Pancreas (tissue), 10 donors: ENCODE measurements at regions not wholly inside any gene's neighbourhood (a gene's known extent, or its start where the extent isn't known, plus 50 kb on each side); places are given as distances from the start of the nearest gene placed in this dataset.

Experiments used
- ATAC-seq, 4 donors: fragments of 200-7000 bp; cut with Tn5 transposase; one replicate each; pipeline versions ENCODE4 v1.8.0 to v1.9.1; 2020; ENCODE audit warnings: mild to moderate bottlenecking in 4 of 4, moderate library complexity in 4 of 4
- DNase-seq, 6 donors: peaks; one replicate each; pipeline ENCODE4 v3.0.0-alpha.2; 2020
- FAIRE-seq: peaks from 2 replicates; lab custom pipeline; 2012; peaks lifted over from hg19 to GRCh38; lab: Jason Lieb, UNC
- H3K27ac ChIP-seq, 4 donors: fragments of 200-600 bp; sonication (generic); 1 replicate in 3 of 4; 2 replicates in 1 of 4; pipeline versions ENCODE4 v1.5.0 to v1.8.0; 2020
- H3K27me3 ChIP-seq, 4 donors: fragments of 200-600 bp; one replicate each; pipeline ENCODE4 v1.8.0; 2021
- H3K36me3 ChIP-seq, 3 donors: fragments of 200-600 bp; sonication (generic) in 1 of 3; one replicate each; pipeline versions ENCODE4 v1.5.0 to v1.8.0; 2020 to 2021
- H3K4me1 ChIP-seq, 3 donors: fragments of 200-600 bp; one replicate each; pipeline ENCODE4 v1.8.0; 2021
- H3K4me3 ChIP-seq, 4 donors: fragments of 200-600 bp; sonication (generic) in 2 of 4; one replicate each; pipeline versions ENCODE4 v1.5.0 to v1.8.0; 2020 to 2021
- H3K9me3 ChIP-seq, 4 donors: fragments of 200-600 bp; one replicate each; pipeline ENCODE4 v1.8.0; 2021
- CTCF ChIP-seq, 4 donors: fragments of 200-600 bp; sonication (generic) in 3 of 4; IDR thresholded peaks; one replicate each; pipeline versions ENCODE4 v1.5.0 to v1.8.0; 2021; ENCODE audit warnings: antibody characterized with exemption in 4 of 4
- WGBS, 2 donors: extraction: QIAGEN DNeasy Blood & Tissue Kit; methylation state at CpG; one replicate each; pipeline ENCODE4 v1.1.7; 2013; 5-methylcytosine and 5-hydroxymethylcytosine counted together
- intact Hi-C, 3 donors: fragments of 100-400 bp; cut with DNase I; formaldehyde crosslinking; loops; one replicate each; pipeline versions ENCODE4 v1.11.1 to v1.14.2; 2022
- donor health status: healthy with polysubstance abuse.
- donor health status: DM: no; HTN: no; CAD: no; lungs with moderate emphysema.
- donor health status: DM: no; HTN: no; CAD: no.
- donor health status: control.
- donor health status: control.
- donor health status: Bipolar disorder and iron deficiency.
- donor health status: DM: yes; HTN: yes; CAD: no.
- donor health status: DM: no; HTN: no; CAD: no.
- donor health status: DM: no; HTN: no; CAD: no.
- donor health status: DM: yes; HTN: yes; CAD: no.

- H3K36me3 ChIP-seq = no peaks in the 10 kb centered on the region
- no peaks in the 10 kb centered on the region for H3K9me3 ChIP-seq
- H3K27ac ChIP-seq = no peak overlapping the region
- H3K27me3 ChIP-seq = no peaks in the 10 kb centered on the region
- FAIRE-seq (no peak), DNase-seq (no peak), ATAC-seq (no peak)
- no peak for TF ChIP-seq CTCF (IDR thresholded peaks at IDR 0.05)
- H3K4me1 ChIP-seq = no peaks in the 10 kb centered on the region
- 79 to 83% methylated on average over 18 of the region's 18 CpGs for WGBS, 2 donors
- intact Hi-C loops = no loop called here
- H3K4me3 ChIP-seq = no peak overlapping the region
Measured at GRCh38 chr1:30332116-30333094, 391.0 kb downstream of the MATN1 start.

GRCh38 chr1:30331415-30332065 is 391.8 kb downstream of the MATN1 start:
- Histone ChIP-seq H3K27me3 (no peaks in the 10 kb centered on the region), H3K9me3 (no peaks in the 10 kb centered on the region), H3K4me3 (no peak overlapping the region), H3K4me1 (no peaks in the 10 kb centered on the region), H3K36me3 (no peaks in the 10 kb centered on the region), H3K27ac (no peak overlapping the region)
- DNase-seq (no peak), FAIRE-seq (no peak), ATAC-seq (no peak)
- intact Hi-C loops = no loop called here
- no peak for TF ChIP-seq CTCF (IDR thresholded peaks at IDR 0.05)
- WGBS, 2 donors = 59 to 62% methylated on average over 8 of the region's 8 CpGs

- FAIRE-seq (no peak), DNase-seq (no peak), ATAC-seq (no peak)
- 59 to 70% methylated on average over 7 of the region's 7 CpGs for WGBS, 2 donors
- intact Hi-C loops = no loop called here
- no peaks in the 10 kb centered on the region for H3K36me3 ChIP-seq
- no peak overlapping the region for H3K27ac ChIP-seq
- H3K27me3 ChIP-seq = no peaks in the 10 kb centered on the region
- no peaks in the 10 kb centered on the region for H3K9me3 ChIP-seq
- H3K4me3 ChIP-seq = no peak overlapping the region
- no peaks in the 10 kb centered on the region for H3K4me1 ChIP-seq
- no peak for TF ChIP-seq CTCF (IDR thresholded peaks at IDR 0.05)
Measured at GRCh38 chr1:30330644-30331043, 392.7 kb downstream of the MATN1 start.

GRCh38 chr1:30329802-30330557 is 393.4 kb downstream of the MATN1 start:
- WGBS, 2 donors = 66 to 70% methylated on average over 15 of the region's 15 CpGs
- Histone ChIP-seq H3K27me3 (no peaks in the 10 kb centered on the region), H3K4me3 (no peak overlapping the region), H3K36me3 (no peaks in the 10 kb centered on the region), H3K4me1 (no peaks in the 10 kb centered on the region), H3K9me3 (no peaks in the 10 kb centered on the region), H3K27ac (no peak overlapping the region)
- FAIRE-seq (no peak), DNase-seq (no peak), ATAC-seq (no peak)
- intact Hi-C loops = no loop called here
- no peak for TF ChIP-seq CTCF (IDR thresholded peaks at IDR 0.05)
